K562 (cell line): ENCODE measurements at regions not wholly inside any gene's neighbourhood (a gene's known extent, or its start where the extent isn't known, plus 50 kb on each side); places are given as distances from the start of the nearest gene placed in this dataset.

Source experiments
- ATAC-seq: fragments of 200-7000 bp; cut with Tn5 transposase; 3 replicates; pipeline ENCODE4 v1.9.1; 2020; ENCODE audit warnings: moderate library complexity
- BruUV-seq: library from RNA; stranded (reverse); fragments of 400-500 nt; replicated peaks from 2 replicates; lab custom pipeline; 2021; lab: Mats Ljungman, UMichigan
- CTCF ChIA-PET: fragments of 300-600 bp; formaldehyde crosslinking; extraction: SDS; loops from one replicate; lab custom pipeline; 2021; ENCODE audit warnings: low intra/inter-chr PET ratio; lab: Yijun Ruan, JAX
- POLR2A ChIA-PET: fragments of 300-600, 350-650 bp; sonication (Branson Sonifier 250); formaldehyde crosslinking; extraction: SDS; loops from one replicate; lab custom pipeline; 2021; ENCODE audit warnings: antibody characterized with exemption, inconsistent platforms; lab: Yijun Ruan, JAX
- DNase-seq, 4 experiments: peaks; one replicate each; pipeline versions ENCODE4 v3.0.0 to v3.0.0-alpha.2; 2011 to 2018; ENCODE audit warnings: low spot score in 3 of 4, mixed read lengths in 3 of 4; ENCODE audit errors: extremely low read depth in 1 of 4
- FAIRE-seq: peaks from 2 replicates; lab custom pipeline; 2011; peaks lifted over from hg19 to GRCh38; lab: Jason Lieb, UNC
- H2AFZ ChIP-seq: 2 replicates; pipeline ENCODE4 v1.6.0; 2011; ENCODE audit warnings: low read depth, low read length, control low read depth, inconsistent platforms
- H3K27ac ChIP-seq: fragments of 200-600 bp; 3 replicates; pipeline ENCODE4 v1.8.0; 2011; ENCODE audit warnings: low read depth, mild to moderate bottlenecking, control low read depth, inconsistent platforms, low read length, moderate library complexity, mixed read lengths; ENCODE audit errors: extremely low read depth
- H3K27me3 ChIP-seq, 2 experiments: fragments of 300-600 bp in 1 of 2; 2 replicates in 1 of 2; 3 replicates in 1 of 2; pipeline versions ENCODE4 v1.6.0 to v1.8.0; 2011; ENCODE audit warnings: inconsistent platforms in 2 of 2, low read length in 2 of 2, mild to moderate bottlenecking in 1 of 2, mixed read lengths in 1 of 2, moderate library complexity in 1 of 2; ENCODE audit not compliant: control insufficient read depth in 2 of 2, insufficient read depth in 2 of 2
- H3K36me3 ChIP-seq: fragments of 300-600 bp; 3 replicates; pipeline ENCODE4 v1.8.0; 2011; ENCODE audit warnings: mild to moderate bottlenecking, low read length, inconsistent platforms; ENCODE audit not compliant: control insufficient read depth, insufficient read depth
- H3K4me1 ChIP-seq, 2 experiments: fragments of 200-600 bp in 1 of 2; replicated peaks in 1 of 2; 2 replicates in 1 of 2; 3 replicates in 1 of 2; pipeline versions ENCODE4 v1.5.1 to v1.8.0; 2011; ENCODE audit warnings: inconsistent platforms in 2 of 2, low read length in 2 of 2, mild to moderate bottlenecking in 1 of 2, mixed read lengths in 1 of 2, moderate library complexity in 1 of 2; ENCODE audit not compliant: control insufficient read depth in 2 of 2, insufficient read depth in 2 of 2
- H3K4me2 ChIP-seq: 2 replicates; pipeline ENCODE4 v1.6.1; 2011; ENCODE audit warnings: low read length, control low read depth, inconsistent platforms, mixed read lengths; ENCODE audit not compliant: insufficient read depth
- H3K4me3 ChIP-seq: fragments of 200-600 bp; sonication (generic), shearing (Covaris generic); 2 replicates; pipeline ENCODE4 v1.5.1; 2016; ENCODE audit warnings: control low read depth, inconsistent platforms
- H3K79me2 ChIP-seq: fragments of 200-600 bp; 3 replicates; pipeline ENCODE4 v1.8.0; 2011; ENCODE audit warnings: low read length, inconsistent platforms; ENCODE audit not compliant: control insufficient read depth, insufficient read depth
- H3K9ac ChIP-seq, 2 experiments: 2 replicates each; pipeline versions ENCODE4 v1.6.0 to v1.6.1; 2011; ENCODE audit warnings: low read depth in 2 of 2, low read length in 2 of 2, control low read depth in 1 of 2, inconsistent platforms in 1 of 2, mild to moderate bottlenecking in 1 of 2, mixed read lengths in 1 of 2; ENCODE audit not compliant: insufficient read depth in 1 of 2
- H3K9me1 ChIP-seq: one replicate; pipeline ENCODE4 v1.6.0; 2011; ENCODE audit warnings: inconsistent platforms, mild to moderate bottlenecking, low read length, moderate library complexity; ENCODE audit not compliant: control insufficient read depth, insufficient read depth
- H3K9me3 ChIP-seq: replicated peaks from 2 replicates; pipeline ENCODE4 v1.5.1; 2011; ENCODE audit warnings: low read depth, low read length, inconsistent platforms; ENCODE audit not compliant: control insufficient read depth, insufficient read depth
- H4K20me1 ChIP-seq: replicated peaks from 2 replicates; pipeline ENCODE4 v1.6.1; 2011; ENCODE audit warnings: low read length, inconsistent platforms, mixed read lengths; ENCODE audit not compliant: control insufficient read depth, insufficient read depth
- CHCHD3 ChIP-seq: fragments of 250-450 bp; sonication (Bioruptor Pico); IDR thresholded peaks from 2 replicates; pipeline ENCODE4 v2.1.2; 2022; ENCODE audit warnings: mild to moderate bottlenecking
- CHD2 ChIP-seq: IDR thresholded peaks from 2 replicates; pipeline ENCODE4 v1.6.1; 2011; ENCODE audit warnings: low read depth, low read length
- GATA2 ChIP-seq: sonication (generic); formaldehyde crosslinking; IDR thresholded peaks from 2 replicates; pipeline ENCODE4 v1.4.0; 2020; ENCODE audit warnings: mild to moderate bottlenecking, missing genetic modification reagents
- MNT ChIP-seq, 2 experiments: fragments of 450-650 bp; conservative IDR thresholded peaks; 2 replicates each; pipeline ENCODE4 v1.6.1; 2017; ENCODE audit warnings: mild to moderate bottlenecking in 2 of 2, moderate library complexity in 2 of 2
- PHTF2 ChIP-seq: fragments of 250-450 bp; sonication (Bioruptor Pico); IDR thresholded peaks from 2 replicates; pipeline ENCODE4 v1.5.0; 2021; ENCODE audit warnings: mild to moderate bottlenecking
- THRAP3 ChIP-seq: fragments of 450-650 bp; IDR thresholded peaks from 2 replicates; pipeline ENCODE4 v1.6.1; 2016; ENCODE audit warnings: mild to moderate bottlenecking, inconsistent platforms, borderline replicate concordance
- USF1 ChIP-seq: sonication (generic); formaldehyde crosslinking; IDR thresholded peaks from 2 replicates; pipeline ENCODE4 v1.9.0; 2022; ENCODE audit warnings: mild to moderate bottlenecking, missing genetic modification reagents
- ZNF232 ChIP-seq: sonication (generic); formaldehyde crosslinking; IDR thresholded peaks from 2 replicates; pipeline ENCODE4 v1.8.0; 2022; ENCODE audit warnings: mild to moderate bottlenecking, missing genetic modification reagents
- WGBS: fragments of 100-300 bp; shearing (Covaris generic); methylation state at CpG from one replicate; pipeline ENCODE4 v1.1.6; 2016; ENCODE audit warnings: low coverage, mixed read lengths; ENCODE audit not compliant: insufficient coverage; ENCODE audit errors: missing lambda C conversion rate; 5-methylcytosine and 5-hydroxymethylcytosine counted together
- in situ Hi-C: fragments of 300-500 bp; cut with MboI; formaldehyde crosslinking; loops from 4 replicates; pipeline ENCODE4 v1.15.0; 2018; ENCODE audit warnings: inconsistent platforms, mixed read lengths
- intact Hi-C: fragments of 100-400 bp; cut with micrococcal nuclease; formaldehyde crosslinking; loops from 2 replicates; pipeline ENCODE4 v1.14.2; 2022

GRCh38 chr21:24353492-24353891 lies 1253.8 kb downstream of the MRPL39 start:
- no peak for FAIRE-seq
- ChIA-PET CTCF (no interaction called here), POLR2A (no interaction called here)
- no peak for DNase-seq
- Histone ChIP-seq H3K9me1 (no peaks in the 10 kb centered on the region), H3K27me3 (no peaks in the 10 kb centered on the region), H3K79me2 (no peaks in the 10 kb centered on the region), H4K20me1 (no peaks in the 10 kb centered on the region), H3K4me3 (no peak overlapping the region), H3K27ac (no peak overlapping the region), H3K36me3 (no peaks in the 10 kb centered on the region), H3K4me1 (no peaks in the 10 kb centered on the region), H3K9me3 (no peaks in the 10 kb centered on the region; the same call in 1 of the 2 replicates), H3K4me2 (no peak overlapping the region), H2AFZ (peak overlapping the region; percentile 66; the same call in 1 of the 2 replicates), H3K9ac (no peak overlapping the region)
- 17% methylated on average over 7 of the region's 7 CpGs for whole genome bisulfite sequencing
- no TSS peak for BruUV-seq
- in situ Hi-C loops, result no loop called here
- TF ChIP-seq GATA2 (CRISPR knock-in tag) (no peak), CHCHD3 (CRISPR knock-in tag) (no peak), USF1 (no peak), CHD2 (no peak), MNT (conservative IDR thresholded peaks at IDR 0.05) (no peak), ZNF232 (CRISPR knock-in tag) (no peak), THRAP3 (no peak), PHTF2 (CRISPR knock-in tag) (no peak)
- peak; percentile 33; the same call in 1 of the 3 replicates for ATAC-seq
- intact Hi-C loops, result no loop called here
